ENCODE measurements at regions not wholly inside any gene's neighbourhood (a gene's known extent, or its start where the extent isn't known, plus 50 kb on each side); places are given as distances from the start of the nearest gene placed in this dataset.
"Not testable (repeated sequence)": the region's sequence is repeated elsewhere in the genome, so short reads cannot be mapped to it uniquely, and the experiment has no call there.

- Mint-ChIP-seq H3K4me1 (peaks cover 0 to 6% (median 2%) of the 10 kb centered on the region in 3 donors), H3K36me3 (no peaks in the 10 kb centered on the region), H3K27me3 (no peaks in the 10 kb centered on the region), H3K27ac (no peak overlapping the region), H3K4me3 (no peak overlapping the region), H3K9me3 (no peaks in the 10 kb centered on the region)
These were observed 995.4 kb downstream of the MAT2B start for GRCh38 chr5:164500856-164501255.

GRCh38 chr5:164501344-164501743, 995.9 kb downstream of the MAT2B start:
- no peak overlapping the region for H3K4me3 Mint-ChIP-seq
- no peaks in the 10 kb centered on the region for H3K27me3 Mint-ChIP-seq
- H3K4me1 Mint-ChIP-seq = peaks cover 0 to 6% (median 2%) of the 10 kb centered on the region in 3 donors
- no peak overlapping the region for H3K27ac Mint-ChIP-seq
- H3K36me3 Mint-ChIP-seq = no peaks in the 10 kb centered on the region
- H3K9me3 Mint-ChIP-seq = no peaks in the 10 kb centered on the region

- Mint-ChIP-seq H3K4me1 (peaks cover 0 to 6% (median 2%) of the 10 kb centered on the region in 3 donors), H3K27ac (no peak overlapping the region), H3K36me3 (no peaks in the 10 kb centered on the region)
These were observed 998.8 kb downstream of the MAT2B start for GRCh38 chr5:164504141-164504772.

GRCh38 chr5:164505791-164506190, 1000.4 kb downstream of the MAT2B start:
- Mint-ChIP-seq H3K36me3 (no peaks in the 10 kb centered on the region), H3K4me1 (peaks cover 0 to 6% (median 2%) of the 10 kb centered on the region in 3 donors), H3K4me3 (no peak overlapping the region), H3K27me3 (peaks cover 1% of the 10 kb centered on the region), H3K27ac (no peak overlapping the region), H3K9me3 (no peaks in the 10 kb centered on the region)

More at GRCh38 chr5:164504141-164504772, 998.8 kb downstream of the MAT2B start:
- Mint-ChIP-seq H3K4me3 (no peak overlapping the region), H3K27me3 (peaks cover 1% of the 10 kb centered on the region), H3K9me3 (no peaks in the 10 kb centered on the region)

GRCh38 chr5:164518067-164518740, 1012.8 kb downstream of the MAT2B start:
- H3K4me3 Mint-ChIP-seq = no peak overlapping the region

GRCh38 chr5:164518741-164519080, 1013.3 kb downstream of the MAT2B start:
- H3K36me3 Mint-ChIP-seq = no peaks in the 10 kb centered on the region
- no peak overlapping the region for H3K4me3 Mint-ChIP-seq
- no peak overlapping the region for H3K27ac Mint-ChIP-seq
- H3K9me3 Mint-ChIP-seq = peaks cover 0 to 2% (median 0%) of the 10 kb centered on the region in 3 donors
- peaks cover 1% of the 10 kb centered on the region for H3K27me3 Mint-ChIP-seq
- no peaks in the 10 kb centered on the region for H3K4me1 Mint-ChIP-seq

More at GRCh38 chr5:164518067-164518740, 1012.8 kb downstream of the MAT2B start:
- H3K36me3 Mint-ChIP-seq = no peaks in the 10 kb centered on the region
- H3K4me1 Mint-ChIP-seq = no peaks in the 10 kb centered on the region
- H3K27ac Mint-ChIP-seq = no peak overlapping the region
- H3K27me3 Mint-ChIP-seq = peaks cover 1% of the 10 kb centered on the region
- peaks cover 0 to 2% (median 0%) of the 10 kb centered on the region in 3 donors for H3K9me3 Mint-ChIP-seq

- Mint-ChIP-seq H3K27me3 (no peaks in the 10 kb centered on the region), H3K4me3 (no peak overlapping the region), H3K27ac (no peak overlapping the region), H3K36me3 (no peaks in the 10 kb centered on the region), H3K4me1 (no peaks in the 10 kb centered on the region), H3K9me3 (peaks cover 0 to 2% (median 0%) of the 10 kb centered on the region in 3 donors)
These were observed 1026.9 kb downstream of the MAT2B start for GRCh38 chr5:164532235-164532900.

GRCh38 chr5:164533426-164533825, 1028.0 kb downstream of the MAT2B start:
- H3K36me3 Mint-ChIP-seq, H3K27me3 Mint-ChIP-seq, H3K27ac Mint-ChIP-seq, H3K4me3 Mint-ChIP-seq, H3K4me1 Mint-ChIP-seq, H3K9me3 Mint-ChIP-seq: not testable (repeated sequence)

- Mint-ChIP-seq H3K27me3 (no peaks in the 10 kb centered on the region), H3K9me3 (peaks cover 0 to 5% (median 2%) of the 10 kb centered on the region in 3 donors), H3K36me3 (no peaks in the 10 kb centered on the region), H3K27ac (no peak overlapping the region), H3K4me1 (no peaks in the 10 kb centered on the region), H3K4me3 (no peak overlapping the region)
These were observed 1034.8 kb downstream of the MAT2B start for GRCh38 chr5:164540174-164540573.

- no peak overlapping the region for H3K4me3 Mint-ChIP-seq
- peaks cover 0 to 5% (median 4%) of the 10 kb centered on the region in 3 donors for H3K9me3 Mint-ChIP-seq
- no peaks in the 10 kb centered on the region for H3K27me3 Mint-ChIP-seq
- no peaks in the 10 kb centered on the region for H3K4me1 Mint-ChIP-seq
- H3K27ac Mint-ChIP-seq = no peak overlapping the region
- no peaks in the 10 kb centered on the region for H3K36me3 Mint-ChIP-seq
These were observed 1040.1 kb downstream of the MAT2B start for GRCh38 chr5:164545507-164545906.

GRCh38 chr5:164553851-164554250, 1048.4 kb downstream of the MAT2B start:
- peaks cover 0 to 3% (median 0%) of the 10 kb centered on the region in 3 donors for H3K9me3 Mint-ChIP-seq
- no peak overlapping the region for H3K27ac Mint-ChIP-seq
- H3K4me3 Mint-ChIP-seq = no peak overlapping the region
- no peaks in the 10 kb centered on the region for H3K4me1 Mint-ChIP-seq
- no peaks in the 10 kb centered on the region for H3K36me3 Mint-ChIP-seq
- H3K27me3 Mint-ChIP-seq = no peaks in the 10 kb centered on the region

GRCh38 chr5:164555809-164556208, 1050.4 kb downstream of the MAT2B start:
- Mint-ChIP-seq H3K36me3 (no peaks in the 10 kb centered on the region), H3K27ac (no peak overlapping the region)

GRCh38 chr5:164560216-164560615, 1054.8 kb downstream of the MAT2B start:
- H3K27me3 Mint-ChIP-seq = no peaks in the 10 kb centered on the region
- H3K27ac Mint-ChIP-seq = no peak overlapping the region
- H3K36me3 Mint-ChIP-seq = no peaks in the 10 kb centered on the region
- no peaks in the 10 kb centered on the region for H3K9me3 Mint-ChIP-seq
- H3K4me1 Mint-ChIP-seq = no peaks in the 10 kb centered on the region
- H3K4me3 Mint-ChIP-seq = no peak overlapping the region

More at GRCh38 chr5:164555809-164556208, 1050.4 kb downstream of the MAT2B start:
- Mint-ChIP-seq H3K4me1 (no peaks in the 10 kb centered on the region), H3K27me3 (no peaks in the 10 kb centered on the region), H3K9me3 (peaks cover 0 to 3% (median 0%) of the 10 kb centered on the region in 3 donors), H3K4me3 (no peak overlapping the region)

GRCh38 chr5:164561933-164562872, 1056.8 kb downstream of the MAT2B start:
- Mint-ChIP-seq H3K27me3 (no peaks in the 10 kb centered on the region), H3K9me3 (no peaks in the 10 kb centered on the region), H3K27ac (no peak overlapping the region), H3K36me3 (no peaks in the 10 kb centered on the region), H3K4me3 (no peak overlapping the region), H3K4me1 (no peaks in the 10 kb centered on the region)

- no peak overlapping the region for H3K4me3 Mint-ChIP-seq
- H3K27me3 Mint-ChIP-seq = no peaks in the 10 kb centered on the region
- H3K4me1 Mint-ChIP-seq = no peaks in the 10 kb centered on the region
- H3K9me3 Mint-ChIP-seq = no peaks in the 10 kb centered on the region
- no peak overlapping the region for H3K27ac Mint-ChIP-seq
- no peaks in the 10 kb centered on the region for H3K36me3 Mint-ChIP-seq
These were observed 1058.0 kb downstream of the MAT2B start for GRCh38 chr5:164563370-164563769.

Data from IgD-negative memory B cell (primary cell).